ENCODE measurements at regions not wholly inside any gene's neighbourhood (a gene's known extent, or its start where the extent isn't known, plus 50 kb on each side); places are given as distances from the start of the nearest gene placed in this dataset.

GRCh38 chr14:58784931-58785330 is 147.2 kb downstream of the DACT1 start:
- no peak for TF ChIP-seq PPARA (CRISPR knock-in tag; IDR thresholded peaks at IDR 0.05; ENCODE audit: borderline replicate concordance)
- ATAC-seq, result no peak

GRCh38 chr14:58785701-58786100 is 147.9 kb downstream of the DACT1 start:
- no peak for ATAC-seq
- TF ChIP-seq CSRNP3 (CRISPR knock-in tag; IDR thresholded peaks at IDR 0.05), result no peak
- TF ChIP-seq ZFP3 (CRISPR knock-in tag; IDR thresholded peaks at IDR 0.05), result no peak
- no peak for TF ChIP-seq TOX (CRISPR knock-in tag; IDR thresholded peaks at IDR 0.05; ENCODE audit: borderline replicate concordance)
- TF ChIP-seq ZNF8 (CRISPR knock-in tag; IDR thresholded peaks at IDR 0.05), result no peak
- no peak for TF ChIP-seq ARNTL (CRISPR knock-in tag; IDR thresholded peaks at IDR 0.05; ENCODE audit: borderline replicate concordance, low read depth)
- no peak for TF ChIP-seq ZNF565 (CRISPR knock-in tag; conservative IDR thresholded peaks at IDR 0.05; ENCODE audit: low read depth)
- no peak for TF ChIP-seq BACH2 (CRISPR knock-in tag; IDR thresholded peaks at IDR 0.05; ENCODE audit: borderline replicate concordance)
- no peak for TF ChIP-seq OSR1 (CRISPR knock-in tag; IDR thresholded peaks at IDR 0.05)
- no peak for TF ChIP-seq ESRRG (CRISPR knock-in tag; IDR thresholded peaks at IDR 0.05)
- no peak for TF ChIP-seq ISL1 (CRISPR knock-in tag; IDR thresholded peaks at IDR 0.05)
- TF ChIP-seq TSHZ2 (CRISPR knock-in tag; IDR thresholded peaks at IDR 0.05), result no peak

GRCh38 chr14:58787592-58787991 is 149.8 kb downstream of the DACT1 start:
- no peak for TF ChIP-seq ARNTL (CRISPR knock-in tag; IDR thresholded peaks at IDR 0.05; ENCODE audit: borderline replicate concordance, low read depth)
- no peak for ATAC-seq

GRCh38 chr14:58788655-58789503 is 151.1 kb downstream of the DACT1 start:
- TF ChIP-seq CREB5 (CRISPR knock-in tag; IDR thresholded peaks at IDR 0.05; ENCODE audit: low read depth) (no peak), ZNF565 (CRISPR knock-in tag; conservative IDR thresholded peaks at IDR 0.05; ENCODE audit: low read depth) (no peak), ARNTL (CRISPR knock-in tag; IDR thresholded peaks at IDR 0.05; ENCODE audit: borderline replicate concordance, low read depth) (no peak), ZC3H10 (CRISPR knock-in tag; IDR thresholded peaks at IDR 0.05) (no peak), ZFP30 (CRISPR knock-in tag; IDR thresholded peaks at IDR 0.05) (no peak), ZNF70 (CRISPR knock-in tag; IDR thresholded peaks at IDR 0.05) (no peak), GLIS3 (CRISPR knock-in tag; IDR thresholded peaks at IDR 0.05) (no peak), BACH2 (CRISPR knock-in tag; IDR thresholded peaks at IDR 0.05; ENCODE audit: borderline replicate concordance) (no peak)
- ATAC-seq, result no peak

- no peak for TF ChIP-seq ZC3H10 (CRISPR knock-in tag; IDR thresholded peaks at IDR 0.05)
- no peak for TF ChIP-seq ZFP30 (CRISPR knock-in tag; IDR thresholded peaks at IDR 0.05)
- no peak for TF ChIP-seq ZNF565 (CRISPR knock-in tag; conservative IDR thresholded peaks at IDR 0.05; ENCODE audit: low read depth)
- no peak for TF ChIP-seq CSRNP3 (CRISPR knock-in tag; IDR thresholded peaks at IDR 0.05)
- no peak for TF ChIP-seq TOX (CRISPR knock-in tag; IDR thresholded peaks at IDR 0.05; ENCODE audit: borderline replicate concordance)
- TF ChIP-seq BACH2 (CRISPR knock-in tag; IDR thresholded peaks at IDR 0.05; ENCODE audit: borderline replicate concordance), result no peak
- no peak for TF ChIP-seq GLIS3 (CRISPR knock-in tag; IDR thresholded peaks at IDR 0.05)
- TF ChIP-seq CREB5 (CRISPR knock-in tag; IDR thresholded peaks at IDR 0.05; ENCODE audit: low read depth), result no peak
- no peak for TF ChIP-seq ARNTL (CRISPR knock-in tag; IDR thresholded peaks at IDR 0.05; ENCODE audit: borderline replicate concordance, low read depth)
- TF ChIP-seq ESRRG (CRISPR knock-in tag; IDR thresholded peaks at IDR 0.05), result no peak
- ATAC-seq, result no peak
These were observed 152.0 kb downstream of the DACT1 start for GRCh38 chr14:58789736-58790135.
